ENCODE measurements at regions not wholly inside any gene's neighbourhood (a gene's known extent, or its start where the extent isn't known, plus 50 kb on each side); places are given as distances from the start of the nearest gene placed in this dataset.

GRCh38 chr9:653421-653820, 188.1 kb upstream of the DMRT1 start:
- TF ChIP-seq TEF (CRISPR knock-in tag; IDR thresholded peaks at IDR 0.05), result no peak
- TF ChIP-seq POLR2AphosphoS2 (IDR thresholded peaks at IDR 0.05; ENCODE audit: low read depth, low read length), result no peak
- TF ChIP-seq ZFP36 (IDR thresholded peaks at IDR 0.05; ENCODE audit: borderline replicate concordance, low read depth, low read length, partially characterized antibody), result no peak
- no peak for TF ChIP-seq ASH2L (IDR thresholded peaks at IDR 0.05; ENCODE audit: insufficient read length, low read depth, low read length)
- no peak for TF ChIP-seq CEBPB (IDR thresholded peaks at IDR 0.05; ENCODE audit: borderline replicate concordance, low read depth, low read length)
- TF ChIP-seq ATM (IDR thresholded peaks at IDR 0.05; ENCODE audit: borderline replicate concordance), result no peak
- no peak for TF ChIP-seq GTF3A (CRISPR knock-in tag; conservative IDR thresholded peaks at IDR 0.05)
- no peak for TF ChIP-seq ATF2 (CRISPR knock-in tag; IDR thresholded peaks at IDR 0.05)

Data from HepG2 (cell line).